HG03139 (cell line): ENCODE measurements at regions not wholly inside any gene's neighbourhood (a gene's known extent, or its start where the extent isn't known, plus 50 kb on each side); places are given as distances from the start of the nearest gene placed in this dataset.
"Not testable (repeated sequence)": the region's sequence is repeated elsewhere in the genome, so short reads cannot be mapped to it uniquely, and the experiment has no call there.

Experiments
- ATAC-seq: cut with Tn5 transposase; IDR thresholded peaks from one replicate; pipeline ENCODE4 v1.9.1; 2021; ENCODE audit not compliant: unreplicated experiment

DNA sequence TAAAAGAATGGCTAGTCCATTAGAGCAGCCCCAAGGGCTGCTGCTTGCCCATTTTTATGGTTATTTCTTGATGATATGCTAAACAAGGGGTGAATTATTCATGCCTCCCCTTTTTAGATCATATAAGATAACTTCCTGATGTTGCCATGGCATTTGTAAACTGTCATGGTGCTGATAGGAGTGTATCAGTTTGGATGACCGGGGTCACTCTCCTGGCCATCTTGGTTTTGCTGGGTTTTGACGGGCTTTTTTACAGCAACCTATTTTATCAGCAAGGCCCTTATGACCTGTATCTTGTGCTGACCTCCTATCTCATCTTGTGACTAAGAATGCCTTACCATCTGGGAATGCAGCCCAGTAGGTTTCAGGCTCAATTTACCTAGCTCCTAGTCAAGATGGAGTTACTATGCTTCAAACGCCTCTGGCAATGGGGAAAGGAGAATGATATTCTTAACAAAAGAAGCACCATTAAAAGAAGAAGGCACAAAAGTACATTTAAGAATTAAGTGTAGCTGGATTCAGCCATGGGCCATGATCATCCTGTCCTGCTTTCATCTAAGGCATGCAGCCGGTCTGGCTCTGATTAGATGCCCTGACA, 1156.0 kb downstream of the PCDH9 start:
- ATAC-seq = no peak

GRCh38 chr13:66072097-66072496, 1158.0 kb downstream of the PCDH9 start:
- ATAC-seq = not testable (repeated sequence)

- no peak for ATAC-seq
Observed at GRCh38 chr13:66071608-66072007, 1158.5 kb downstream of the PCDH9 start.

DNA sequence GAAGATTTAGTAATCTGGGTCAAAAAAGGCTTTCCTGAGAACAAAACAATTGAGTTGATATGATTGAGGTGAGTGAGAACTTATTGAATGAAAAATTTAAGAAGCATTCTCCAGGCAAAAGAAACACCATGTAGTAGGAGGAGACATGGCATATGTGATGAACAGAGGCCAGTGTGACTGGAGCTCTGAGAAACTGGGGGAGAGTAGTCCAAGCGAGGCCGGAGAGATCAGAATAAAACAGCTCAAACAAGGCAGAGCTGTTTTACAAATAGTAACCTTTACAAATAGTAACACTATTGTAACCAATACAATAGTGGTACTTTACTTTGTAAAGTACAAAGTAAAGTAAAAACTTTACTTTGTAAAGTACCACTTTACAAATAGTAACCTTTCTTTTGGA, 1159.1 kb downstream of the PCDH9 start:
- no peak for ATAC-seq

DNA sequence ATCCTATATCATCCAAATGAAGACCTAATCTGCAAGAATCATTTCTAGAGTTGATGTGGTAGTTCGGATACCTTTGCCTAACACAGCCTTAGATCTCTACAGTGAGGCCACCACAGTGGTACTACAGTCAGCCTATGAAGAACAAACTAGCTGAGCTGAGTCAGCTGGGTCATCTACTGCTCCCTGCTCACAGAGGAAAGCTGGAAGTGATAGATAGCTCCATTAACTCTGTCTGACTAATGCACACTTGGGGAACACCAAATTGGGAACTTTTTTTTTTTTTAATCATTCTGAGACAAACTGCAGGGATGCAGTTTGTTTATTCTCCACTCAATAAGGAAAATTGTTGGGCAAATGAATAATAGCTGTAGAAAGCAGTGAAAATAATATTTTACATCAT, 1160.6 kb downstream of the PCDH9 start:
- no peak for ATAC-seq

DNA sequence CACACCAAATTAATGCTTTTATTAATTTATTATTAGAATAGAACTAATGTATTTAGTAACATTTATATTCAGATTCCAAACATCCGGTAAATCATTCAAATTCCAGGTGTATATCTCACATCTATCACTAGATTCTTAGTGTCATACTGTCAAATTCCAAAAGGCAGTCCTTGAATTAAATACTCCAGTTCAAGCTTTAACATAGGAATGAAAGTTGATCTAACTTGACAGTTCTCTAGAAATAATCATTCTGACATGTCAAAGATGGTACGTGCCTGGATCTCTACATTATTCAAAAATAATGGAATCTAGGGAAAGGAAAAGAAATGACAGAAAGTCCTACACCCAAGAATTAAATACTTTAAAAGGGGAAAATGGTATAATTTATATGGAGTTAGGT, 1161.5 kb downstream of the PCDH9 start:
- ATAC-seq = no peak

GRCh38 chr13:66048888-66049287, 1181.2 kb downstream of the PCDH9 start:
- ATAC-seq = no peak

- ATAC-seq = no peak
Observed at GRCh38 chr13:66040506-66040905, 1189.6 kb downstream of the PCDH9 start.

- no peak for ATAC-seq
Observed at GRCh38 chr13:66037096-66037495, 1193.0 kb downstream of the PCDH9 start.

DNA sequence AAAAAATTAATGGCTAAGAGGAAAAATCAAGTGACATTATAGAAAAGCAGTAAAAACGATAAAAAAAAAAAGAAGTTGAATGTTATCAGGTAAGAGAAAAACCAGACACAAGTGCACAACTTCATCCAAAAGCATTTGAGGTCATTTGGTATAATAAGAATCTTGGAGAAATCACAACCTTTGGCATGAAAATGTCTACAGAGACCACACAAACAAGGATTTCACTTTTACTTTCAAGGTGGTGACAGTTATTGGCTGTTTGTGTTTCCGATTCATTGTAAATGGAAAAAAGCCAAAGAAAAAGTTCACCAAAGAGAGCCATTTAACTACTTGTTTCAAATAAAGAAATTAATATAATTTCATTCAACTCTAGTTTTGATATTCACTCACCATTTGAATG, 1193.5 kb downstream of the PCDH9 start:
- no peak for ATAC-seq

- no peak for ATAC-seq
Observed at GRCh38 chr13:66036024-66036614, 1194.0 kb downstream of the PCDH9 start.

DNA sequence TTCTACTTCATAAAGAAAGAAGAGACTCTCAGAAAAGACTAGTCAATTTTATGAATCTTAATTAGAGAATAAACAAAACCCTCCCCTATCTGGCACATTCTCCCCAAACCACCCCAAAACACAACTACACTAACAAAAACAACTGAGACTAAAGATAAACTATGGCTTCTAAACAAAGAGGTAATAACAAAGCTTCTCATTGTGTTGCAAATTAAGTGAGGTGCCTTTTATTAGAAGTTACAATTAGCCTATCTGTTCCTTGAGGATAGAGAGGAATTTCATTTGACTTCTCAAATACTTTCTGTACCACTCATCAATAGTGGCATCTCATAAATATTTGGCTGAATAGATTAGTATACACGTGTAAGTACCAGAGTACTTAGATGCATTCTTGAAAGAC, 1196.2 kb downstream of the PCDH9 start:
- no peak for ATAC-seq

DNA sequence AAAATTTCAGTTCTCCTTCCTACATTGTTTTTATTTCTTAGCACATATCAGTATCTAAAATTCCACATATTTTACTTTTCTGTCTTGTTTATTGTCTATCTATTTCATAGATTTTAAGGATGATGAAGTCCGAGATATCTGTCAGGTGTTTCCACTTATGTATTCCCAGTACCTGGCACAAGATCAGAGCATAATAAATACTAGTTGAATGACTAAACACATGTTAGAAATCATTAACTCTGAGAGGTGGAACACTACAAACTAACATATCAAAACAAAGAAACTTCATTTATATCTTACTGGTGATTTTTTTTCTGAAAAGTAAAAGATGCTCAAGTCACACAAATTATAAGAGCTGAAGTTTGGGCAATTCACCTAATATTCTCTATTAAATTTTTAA, 1208.3 kb downstream of the PCDH9 start:
- ATAC-seq = no peak

GRCh38 chr13:66014771-66015170, 1215.4 kb downstream of the PCDH9 start:
- ATAC-seq = no peak

DNA sequence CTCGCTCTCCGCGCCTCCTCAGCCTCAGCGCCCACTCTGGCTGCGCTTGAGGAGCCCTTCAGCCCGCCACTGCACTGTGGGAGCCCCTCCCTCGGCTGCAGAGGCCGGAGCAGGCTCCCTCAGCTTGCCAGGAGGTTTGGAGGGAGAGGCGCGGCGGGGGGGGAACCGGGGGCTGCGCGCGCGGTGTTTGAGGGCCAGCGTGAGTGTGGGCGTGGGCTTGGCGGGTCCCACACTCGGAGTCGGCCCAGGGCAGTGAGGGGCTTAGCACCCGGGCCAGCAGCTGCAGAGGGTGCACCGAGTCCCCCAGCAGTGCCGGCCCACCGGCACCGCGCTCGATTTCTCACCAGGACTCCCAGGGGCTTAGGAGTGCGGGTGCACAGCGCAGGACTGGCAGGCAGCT, 1220.9 kb downstream of the PCDH9 start:
- no peak for ATAC-seq

- no peak for ATAC-seq
Observed at GRCh38 chr13:66003558-66003957, 1226.6 kb downstream of the PCDH9 start.

DNA sequence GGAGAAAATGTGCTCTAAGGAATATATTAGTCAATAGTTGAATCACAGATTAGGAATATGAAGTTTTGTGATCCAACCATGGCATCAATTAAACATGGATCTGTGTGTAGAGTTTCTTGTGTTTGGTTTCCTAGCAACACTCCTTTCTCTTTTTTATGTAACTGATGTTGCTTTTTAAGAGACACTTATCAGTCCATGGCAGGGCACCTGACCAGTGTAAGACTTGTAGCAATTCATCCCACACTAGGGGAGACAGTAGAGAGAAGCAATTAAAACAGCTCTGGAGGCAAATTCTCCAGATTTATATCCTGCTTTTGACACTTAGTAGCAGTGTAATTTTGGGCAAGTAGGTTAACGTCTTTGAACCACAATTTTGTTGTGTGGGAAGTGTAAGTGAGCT, 1229.0 kb downstream of the PCDH9 start:
- ATAC-seq = no peak

- ATAC-seq = no peak
Observed at GRCh38 chr13:65999411-65999810, 1230.7 kb downstream of the PCDH9 start.

DNA sequence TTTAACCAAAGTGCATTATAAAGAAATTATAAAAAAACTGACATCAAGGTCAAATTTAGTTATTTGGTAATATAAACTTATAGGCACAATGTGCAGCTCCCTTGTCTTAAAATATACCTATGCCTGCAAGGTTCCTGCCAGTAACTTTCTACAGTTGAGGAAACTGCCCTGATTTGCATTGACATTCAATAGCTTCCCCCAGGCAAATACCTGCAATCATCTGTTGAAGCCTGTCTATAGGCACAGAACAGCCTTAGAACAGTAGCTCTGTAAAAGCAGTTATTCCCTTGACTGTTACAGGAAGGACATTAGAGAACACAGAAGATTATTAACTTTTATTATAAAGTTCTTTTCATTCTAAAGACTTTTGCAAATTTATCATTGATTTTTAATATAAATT, 1239.5 kb downstream of the PCDH9 start:
- no peak for ATAC-seq

DNA sequence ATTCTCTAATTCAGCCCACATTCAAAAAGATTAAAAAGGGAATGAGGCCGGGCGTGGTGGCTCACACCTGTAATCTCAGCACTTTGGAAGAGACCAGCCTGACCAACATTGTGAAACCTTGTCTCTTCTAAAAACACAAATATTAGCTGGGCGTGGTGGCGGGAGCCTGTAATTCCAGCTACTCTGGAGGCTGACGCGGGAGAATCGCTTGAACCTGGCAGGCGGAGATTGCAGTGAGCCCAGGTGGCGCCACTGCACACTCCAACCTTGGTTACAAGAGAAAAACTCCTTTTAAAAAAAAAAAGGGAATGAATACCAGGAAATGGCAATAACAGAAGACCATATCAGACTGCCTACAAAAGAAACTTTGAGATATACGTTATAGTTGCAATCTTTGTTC, 1244.5 kb downstream of the PCDH9 start:
- ATAC-seq = no peak

DNA sequence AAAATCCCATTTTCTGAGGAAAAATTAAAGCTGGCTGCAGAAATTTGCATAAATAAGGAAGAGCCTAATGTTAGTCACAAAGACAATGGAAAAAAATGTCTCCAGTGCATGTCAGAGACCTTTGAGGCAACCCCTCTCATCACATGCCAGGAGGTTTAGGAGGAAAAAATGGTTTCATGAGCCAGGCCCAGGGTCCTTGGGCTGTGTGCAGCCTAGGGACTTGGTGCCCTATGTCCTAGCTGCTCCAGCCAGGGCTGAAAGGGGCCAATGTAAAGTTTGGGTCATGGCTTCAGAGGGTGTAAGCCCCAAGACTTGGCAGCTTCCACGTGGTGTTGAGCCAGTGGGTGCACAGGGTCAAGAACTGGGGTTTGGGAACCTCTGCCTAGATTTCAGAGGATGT, 1252.6 kb downstream of the PCDH9 start:
- ATAC-seq = no peak

- no peak for ATAC-seq
Observed at GRCh38 chr13:65971541-65971940, 1258.6 kb downstream of the PCDH9 start.

DNA sequence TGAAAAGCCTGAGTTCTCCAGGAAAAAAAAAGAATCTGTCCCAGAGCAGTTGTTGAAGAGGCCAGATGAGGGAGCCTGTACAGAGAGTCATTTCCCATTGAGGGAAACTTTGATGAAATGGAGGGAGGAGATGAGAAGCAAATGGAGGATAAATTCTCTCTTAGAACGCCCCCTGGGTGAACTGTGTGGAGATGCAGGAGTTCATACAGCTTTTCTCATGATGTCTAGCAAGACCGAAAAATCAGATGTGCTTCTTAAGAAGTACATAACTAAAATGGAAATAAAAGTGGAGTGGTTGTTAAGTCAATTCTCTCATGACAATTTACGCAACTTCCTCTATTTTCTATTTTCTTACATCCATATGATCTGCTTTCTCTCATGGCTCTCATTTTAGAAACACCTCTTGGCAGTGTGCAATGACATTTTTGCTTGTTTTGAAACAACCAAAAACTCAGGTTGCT, 1263.1 kb downstream of the PCDH9 start:
- ATAC-seq = no peak
